Esophagus squamous epithelium (tissue), 4 donors: ENCODE measurements at regions not wholly inside any gene's neighbourhood (a gene's known extent, or its start where the extent isn't known, plus 50 kb on each side); places are given as distances from the start of the nearest gene placed in this dataset.

Experiments used
- CTCF ChIP-seq, 6 experiments: fragments of 450-650 bp in 4 of 6; fragments of 200-600 bp in 2 of 6; sonication (generic) in 2 of 6; IDR thresholded peaks; one replicate each; pipeline ENCODE4 v1.5.1; 2016 to 2019; ENCODE audit warnings: antibody characterized with exemption in 6 of 6, mild to moderate bottlenecking in 4 of 6, moderate library complexity in 4 of 6
- POLR2A ChIP-seq, 4 donors: fragments of 450-650 bp; IDR thresholded peaks; one replicate each; pipeline ENCODE4 v1.6.1; 2017; ENCODE audit warnings: antibody characterized with exemption in 4 of 4, mild to moderate bottlenecking in 4 of 4, moderate library complexity in 3 of 4

- TF ChIP-seq CTCF (IDR thresholded peaks at IDR 0.05), result no peak
- no peak for TF ChIP-seq POLR2A (IDR thresholded peaks at IDR 0.05)
These were observed 391.8 kb downstream of the ARHGEF28 start for GRCh38 chr5:74017786-74018211.
